ENCODE measurements at regions not wholly inside any gene's neighbourhood (a gene's known extent, or its start where the extent isn't known, plus 50 kb on each side); places are given as distances from the start of the nearest gene placed in this dataset.

DNA sequence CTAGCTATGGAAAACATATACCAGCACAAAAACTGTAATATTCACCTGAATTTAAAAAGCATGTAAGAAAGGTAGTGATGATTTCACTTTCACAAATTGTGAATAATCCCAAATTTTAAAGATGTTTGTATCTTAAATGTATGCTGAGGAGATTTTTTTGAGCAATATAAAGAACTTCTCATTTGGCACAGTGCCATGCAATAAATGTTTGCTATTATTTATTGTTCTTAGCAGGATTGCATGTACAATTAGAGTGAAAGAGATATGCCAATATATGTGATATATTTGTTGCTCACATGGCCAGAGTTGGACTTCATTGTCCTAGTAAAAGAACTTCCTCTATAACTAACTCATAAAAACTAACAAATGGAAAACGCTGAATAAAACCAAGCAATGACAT lies 895.1 kb upstream of the KCND2 start:
- TF ChIP-seq, protein P1, sequence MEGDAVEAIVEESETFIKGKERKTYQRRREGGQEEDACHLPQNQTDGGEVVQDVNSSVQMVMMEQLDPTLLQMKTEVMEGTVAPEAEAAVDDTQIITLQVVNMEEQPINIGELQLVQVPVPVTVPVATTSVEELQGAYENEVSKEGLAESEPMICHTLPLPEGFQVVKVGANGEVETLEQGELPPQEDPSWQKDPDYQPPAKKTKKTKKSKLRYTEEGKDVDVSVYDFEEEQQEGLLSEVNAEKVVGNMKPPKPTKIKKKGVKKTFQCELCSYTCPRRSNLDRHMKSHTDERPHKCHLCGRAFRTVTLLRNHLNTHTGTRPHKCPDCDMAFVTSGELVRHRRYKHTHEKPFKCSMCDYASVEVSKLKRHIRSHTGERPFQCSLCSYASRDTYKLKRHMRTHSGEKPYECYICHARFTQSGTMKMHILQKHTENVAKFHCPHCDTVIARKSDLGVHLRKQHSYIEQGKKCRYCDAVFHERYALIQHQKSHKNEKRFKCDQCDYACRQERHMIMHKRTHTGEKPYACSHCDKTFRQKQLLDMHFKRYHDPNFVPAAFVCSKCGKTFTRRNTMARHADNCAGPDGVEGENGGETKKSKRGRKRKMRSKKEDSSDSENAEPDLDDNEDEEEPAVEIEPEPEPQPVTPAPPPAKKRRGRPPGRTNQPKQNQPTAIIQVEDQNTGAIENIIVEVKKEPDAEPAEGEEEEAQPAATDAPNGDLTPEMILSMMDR (conservative IDR thresholded peaks at IDR 0.05; ENCODE audit: low read depth, low read length): no peak
- TF ChIP-seq EZH2 (IDR thresholded peaks at IDR 0.05; ENCODE audit: borderline replicate concordance, low read depth, low read length, poor library complexity, severe bottlenecking): no peak

All from A673 (cell line).